Breast epithelium (tissue), 4 donors: ENCODE measurements at regions not wholly inside any gene's neighbourhood (a gene's known extent, or its start where the extent isn't known, plus 50 kb on each side); places are given as distances from the start of the nearest gene placed in this dataset.

Source experiments
- DNase-seq, 2 donors: peaks; one replicate each; pipeline ENCODE4 v3.0.0-alpha.2; 2019; ENCODE audit warnings: low spot score in 2 of 2
- H3K27ac ChIP-seq, 2 donors: fragments of 200-600 bp; sonication (generic) in 1 of 2; one replicate each; pipeline ENCODE4 v1.5.1; 2016 to 2019; ENCODE audit warnings: mild to moderate bottlenecking in 1 of 2
- H3K27me3 ChIP-seq, 2 donors: fragments of 200-600 bp; sonication (generic) in 1 of 2; one replicate each; pipeline versions ENCODE4 v1.5.1 to v1.6.0; 2017 to 2019; ENCODE audit warnings: control low read depth in 1 of 2, mild to moderate bottlenecking in 1 of 2
- H3K36me3 ChIP-seq: fragments of 200-600 bp; one replicate; pipeline ENCODE4 v1.5.1; 2019
- H3K4me1 ChIP-seq, 2 donors: fragments of 200-600 bp; sonication (generic); one replicate each; pipeline ENCODE4 v1.5.1; 2016 to 2019; ENCODE audit warnings: control low read depth in 1 of 2
- H3K4me3 ChIP-seq, 3 donors: fragments of 200-600 bp; sonication (generic); 1 replicate in 2 of 3; 2 replicates in 1 of 3; pipeline ENCODE4 v1.5.1; 2016 to 2019; ENCODE audit warnings: mild to moderate bottlenecking in 3 of 3, moderate library complexity in 2 of 3
- H3K9me3 ChIP-seq, 2 donors: fragments of 200-600 bp; sonication (generic) in 1 of 2; one replicate each; pipeline ENCODE4 v1.5.1; 2016 to 2019; ENCODE audit warnings: control low read depth in 1 of 2
- POLR2A ChIP-seq: fragments of 450-650 bp; IDR thresholded peaks from one replicate; pipeline ENCODE4 v1.6.1; 2016; ENCODE audit warnings: antibody characterized with exemption, mild to moderate bottlenecking, moderate library complexity
- POLR2AphosphoS5 ChIP-seq, 3 donors: sonication (generic); formaldehyde crosslinking; IDR thresholded peaks; one replicate each; pipeline ENCODE4 v1.6.1; 2017; ENCODE audit warnings: antibody characterized with exemption in 3 of 3
- intact Hi-C: fragments of 100-400 bp; cut with DNase I; formaldehyde crosslinking; loops from one replicate; pipeline ENCODE4 v1.15.1; 2023; ENCODE audit warnings: low total_unique reads
- TF ChIP-seq, protein P1 (sequence below), 3 donors: fragments of 450-650 bp; IDR thresholded peaks; one replicate each; pipeline ENCODE4 v1.5.1; 2016 to 2017; ENCODE audit warnings: antibody characterized with exemption in 3 of 3, mild to moderate bottlenecking in 3 of 3, moderate library complexity in 3 of 3

DNA sequence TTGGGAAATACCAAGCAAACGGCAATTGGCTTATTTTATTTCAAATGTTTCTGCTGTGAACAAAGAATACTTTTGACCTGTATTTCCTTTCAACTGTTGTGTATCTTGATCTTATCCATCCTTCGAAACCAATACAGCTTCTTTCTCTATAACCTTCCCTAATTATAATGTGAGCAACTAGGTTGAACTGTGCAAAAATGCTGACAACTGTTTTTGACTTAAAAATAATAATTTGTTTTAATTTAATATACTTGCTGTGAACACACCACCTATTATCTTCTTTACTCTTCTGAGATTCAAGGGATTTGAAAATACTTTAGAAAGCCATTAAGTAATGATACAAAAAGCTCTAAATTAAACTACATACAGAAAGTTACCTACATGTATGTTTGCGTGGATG lies 682.5 kb upstream of the CCDC179 start:
- intact Hi-C loops, result no loop called here
- Histone ChIP-seq H3K9me3 (no peaks in the 10 kb centered on the region), H3K27me3 (no peaks in the 10 kb centered on the region), H3K27ac (no peak overlapping the region), H3K36me3 (no peaks in the 10 kb centered on the region), H3K4me1 (no peaks in the 10 kb centered on the region), H3K4me3 (no peak overlapping the region)
- TF ChIP-seq, protein P1, sequence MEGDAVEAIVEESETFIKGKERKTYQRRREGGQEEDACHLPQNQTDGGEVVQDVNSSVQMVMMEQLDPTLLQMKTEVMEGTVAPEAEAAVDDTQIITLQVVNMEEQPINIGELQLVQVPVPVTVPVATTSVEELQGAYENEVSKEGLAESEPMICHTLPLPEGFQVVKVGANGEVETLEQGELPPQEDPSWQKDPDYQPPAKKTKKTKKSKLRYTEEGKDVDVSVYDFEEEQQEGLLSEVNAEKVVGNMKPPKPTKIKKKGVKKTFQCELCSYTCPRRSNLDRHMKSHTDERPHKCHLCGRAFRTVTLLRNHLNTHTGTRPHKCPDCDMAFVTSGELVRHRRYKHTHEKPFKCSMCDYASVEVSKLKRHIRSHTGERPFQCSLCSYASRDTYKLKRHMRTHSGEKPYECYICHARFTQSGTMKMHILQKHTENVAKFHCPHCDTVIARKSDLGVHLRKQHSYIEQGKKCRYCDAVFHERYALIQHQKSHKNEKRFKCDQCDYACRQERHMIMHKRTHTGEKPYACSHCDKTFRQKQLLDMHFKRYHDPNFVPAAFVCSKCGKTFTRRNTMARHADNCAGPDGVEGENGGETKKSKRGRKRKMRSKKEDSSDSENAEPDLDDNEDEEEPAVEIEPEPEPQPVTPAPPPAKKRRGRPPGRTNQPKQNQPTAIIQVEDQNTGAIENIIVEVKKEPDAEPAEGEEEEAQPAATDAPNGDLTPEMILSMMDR (IDR thresholded peaks at IDR 0.05), result no peak
- TF ChIP-seq POLR2A (no peak), POLR2AphosphoS5 (IDR thresholded peaks at IDR 0.05) (no peak)
- no peak for DNase-seq

DNA sequence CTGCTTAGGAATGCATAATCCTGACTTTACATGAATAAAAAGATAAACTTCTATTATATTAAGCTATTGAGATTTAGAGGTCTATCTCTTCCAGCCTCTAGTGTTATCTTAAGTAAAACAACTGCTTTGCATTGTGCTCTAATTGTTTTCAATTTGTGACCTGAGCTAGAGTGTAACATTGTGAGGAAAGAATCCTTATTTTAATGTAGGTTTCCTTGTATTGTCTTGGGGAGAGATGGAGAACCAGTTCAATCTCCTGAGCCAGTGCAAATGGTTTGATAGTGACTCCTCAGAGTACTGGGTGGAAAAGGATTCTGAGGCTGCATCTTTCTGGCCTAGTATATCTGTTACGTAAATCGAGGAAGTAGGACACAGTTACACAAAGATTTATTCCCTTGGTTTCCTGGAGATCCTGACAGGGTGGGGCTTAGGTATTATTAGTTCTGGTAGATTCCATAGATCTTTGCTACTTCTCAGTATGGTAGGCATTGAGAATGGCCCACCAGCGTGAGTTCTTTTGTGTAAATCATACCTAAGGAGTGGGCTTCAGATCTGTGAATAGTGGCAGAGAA lies 683.5 kb upstream of the CCDC179 start:
- Histone ChIP-seq H3K4me1 (no peaks in the 10 kb centered on the region), H3K36me3 (no peaks in the 10 kb centered on the region), H3K27me3 (no peaks in the 10 kb centered on the region), H3K27ac (no peak overlapping the region), H3K9me3 (no peaks in the 10 kb centered on the region), H3K4me3 (no peak overlapping the region)
- TF ChIP-seq POLR2A (no peak), POLR2AphosphoS5 (IDR thresholded peaks at IDR 0.05) (no peak)
- TF ChIP-seq, protein P1 (IDR thresholded peaks at IDR 0.05), result no peak
- no peak for DNase-seq
- intact Hi-C loops, result no loop called here

DNA sequence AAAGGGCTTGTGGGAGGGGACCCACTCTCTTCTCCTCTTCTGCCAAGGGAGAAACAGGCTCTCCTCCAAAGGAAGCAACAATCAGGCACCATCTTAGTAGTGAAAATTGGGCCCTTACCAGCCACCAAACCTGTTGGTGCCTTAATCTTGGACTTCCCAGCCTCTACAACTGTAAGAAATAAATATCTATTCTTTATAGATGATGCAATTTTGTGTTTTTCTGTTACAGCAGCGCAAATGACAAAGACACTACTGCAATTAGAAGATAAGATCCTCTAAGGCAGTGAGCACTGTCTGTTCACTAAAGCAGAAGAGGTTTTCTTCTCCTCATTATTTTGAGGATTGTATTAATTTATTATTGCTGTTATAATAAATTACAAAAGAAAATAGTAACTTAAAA lies 691.4 kb upstream of the CCDC179 start:
- DNase-seq, result no peak
- no peaks in the 10 kb centered on the region for H3K27me3 ChIP-seq
- TF ChIP-seq, protein P1 (IDR thresholded peaks at IDR 0.05), result no peak
- TF ChIP-seq POLR2A, result no peak
- TF ChIP-seq POLR2AphosphoS5 (IDR thresholded peaks at IDR 0.05), result no peak
- no peak overlapping the region for H3K4me3 ChIP-seq
- H3K36me3 ChIP-seq, result no peaks in the 10 kb centered on the region
- H3K27ac ChIP-seq, result no peak overlapping the region
- no peaks in the 10 kb centered on the region for H3K4me1 ChIP-seq
- H3K9me3 ChIP-seq, result peaks cover 0 to 4% of the 10 kb centered on the region in 2 donors
- intact Hi-C loops, result no loop called here

DNA sequence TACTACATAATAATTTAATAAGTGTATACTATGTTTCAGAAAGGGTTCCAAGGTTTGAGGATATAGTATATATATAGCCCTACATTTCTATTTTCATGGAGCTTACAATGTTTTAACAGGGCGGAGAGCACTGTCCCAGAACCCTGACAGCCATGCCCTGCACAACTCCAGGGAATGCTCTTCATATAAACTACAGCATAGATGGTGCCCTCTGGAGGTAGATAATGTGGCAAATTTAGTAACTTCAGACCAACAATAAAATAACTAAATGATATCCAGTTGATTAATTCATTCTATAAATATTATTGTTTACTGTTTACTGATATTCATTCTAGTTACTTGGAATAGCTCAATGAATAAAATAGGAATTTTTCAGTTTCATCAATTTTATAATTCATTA lies 693.7 kb upstream of the CCDC179 start:
- intact Hi-C loops, result no loop called here
- Histone ChIP-seq H3K9me3 (peaks cover 0 to 4% of the 10 kb centered on the region in 2 donors), H3K4me1 (no peaks in the 10 kb centered on the region), H3K27me3 (no peaks in the 10 kb centered on the region), H3K36me3 (no peaks in the 10 kb centered on the region), H3K4me3 (no peak overlapping the region), H3K27ac (no peak overlapping the region)
- no peak for DNase-seq
- TF ChIP-seq, protein P1 (IDR thresholded peaks at IDR 0.05), result no peak
- TF ChIP-seq POLR2A (no peak), POLR2AphosphoS5 (IDR thresholded peaks at IDR 0.05) (no peak)

DNA sequence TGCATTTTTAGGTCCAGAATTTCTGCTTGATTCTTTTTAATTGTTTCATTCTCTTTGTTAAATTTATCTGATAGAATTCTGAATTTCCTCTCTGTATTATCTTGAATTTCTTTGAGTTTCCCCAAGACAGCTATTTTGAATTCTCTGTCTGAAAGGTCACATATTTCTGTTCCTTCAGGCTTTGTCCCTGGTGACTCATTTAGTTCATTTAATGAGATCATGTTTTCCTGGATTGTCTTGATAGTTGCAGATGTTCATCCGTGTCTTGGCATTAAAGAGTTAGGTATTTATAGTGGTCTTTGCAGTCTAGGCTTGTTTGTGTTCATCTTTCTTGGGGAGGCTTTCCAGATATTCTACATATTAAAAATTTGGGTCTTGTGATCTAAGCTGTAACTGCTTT lies 694.8 kb upstream of the CCDC179 start:
- TF ChIP-seq, protein P1 (IDR thresholded peaks at IDR 0.05), result no peak
- TF ChIP-seq POLR2AphosphoS5 (IDR thresholded peaks at IDR 0.05), result no peak
- TF ChIP-seq POLR2A, result no peak
- H3K36me3 ChIP-seq, result no peaks in the 10 kb centered on the region
- intact Hi-C loops, result no loop called here
- H3K27ac ChIP-seq, result no peak overlapping the region
- peaks cover 0 to 4% of the 10 kb centered on the region in 2 donors for H3K9me3 ChIP-seq
- H3K27me3 ChIP-seq, result no peaks in the 10 kb centered on the region
- no peak for DNase-seq
- H3K4me1 ChIP-seq, result no peaks in the 10 kb centered on the region
- H3K4me3 ChIP-seq, result no peak overlapping the region
